CD4-positive, alpha-beta T cell (primary cell): ENCODE measurements at regions not wholly inside any gene's neighbourhood (a gene's known extent, or its start where the extent isn't known, plus 50 kb on each side); places are given as distances from the start of the nearest gene placed in this dataset.

ENCODE experiments used
- ATAC-seq: fragments of 200-7000 bp; cut with Tn5 transposase; one replicate; pipeline ENCODE4 v1.10.0; 2022; ENCODE audit warnings: mild to moderate bottlenecking; ENCODE audit not compliant: poor library complexity
- CTCF ChIA-PET: fragments of 350-600 bp; sonication (Branson Sonifier 250); formaldehyde crosslinking; loops from one replicate; lab custom pipeline; 2021; ENCODE audit warnings: antibody characterized with exemption, inconsistent platforms; lab: Charles Lee
- POLR2A ChIA-PET: fragments of 350-600 bp; sonication (Branson Sonifier 250); formaldehyde crosslinking; loops from one replicate; lab custom pipeline; 2021; ENCODE audit warnings: antibody characterized with exemption, inconsistent platforms; lab: Charles Lee
- DNase-seq, 14 experiments: peaks; one replicate each; pipeline ENCODE4 v3.0.0-alpha.2; 2013 to 2020; ENCODE audit warnings: mixed read lengths in 2 of 14
- H3K27ac ChIP-seq, 2 donors: one replicate each; pipeline versions ENCODE4 v1.5.1 to v1.7.0; 2013; ENCODE audit warnings: low read length in 2 of 2, low read depth in 1 of 2, mild to moderate bottlenecking in 1 of 2
- H3K27me3 ChIP-seq, 2 experiments: 1 replicate in 1 of 2; 2 replicates in 1 of 2; pipeline versions ENCODE4 v1.6.1 to v1.7.0; 2013; ENCODE audit warnings: low read length in 2 of 2, control low read depth in 1 of 2, mild to moderate bottlenecking in 1 of 2, moderate library complexity in 1 of 2; ENCODE audit not compliant: insufficient read depth in 2 of 2, control insufficient read depth in 1 of 2
- H3K36me3 ChIP-seq: one replicate; pipeline ENCODE4 v1.6.1; 2013; ENCODE audit warnings: low read length, control low read depth; ENCODE audit not compliant: insufficient read depth
- H3K4me1 ChIP-seq: one replicate; pipeline ENCODE4 v1.6.1; 2013; ENCODE audit warnings: low read length, control low read depth; ENCODE audit not compliant: insufficient read depth
- H3K4me3 ChIP-seq: one replicate; pipeline ENCODE4 v1.5.1; 2013; ENCODE audit warnings: mild to moderate bottlenecking, low read length, moderate library complexity
- H3K9me3 ChIP-seq, 2 experiments: 1 replicate in 1 of 2; 2 replicates in 1 of 2; pipeline versions ENCODE4 v1.6.1 to v1.7.0; 2013; ENCODE audit warnings: low read length in 2 of 2, mild to moderate bottlenecking in 2 of 2, control low read depth in 1 of 2, moderate library complexity in 1 of 2; ENCODE audit not compliant: control insufficient read depth in 1 of 2, insufficient read depth in 1 of 2
- H3K27ac Mint-ChIP-seq: one replicate; pipeline ENCODE4 v1.8.0; 2020; ENCODE audit warnings: mixed read lengths
- H3K27me3 Mint-ChIP-seq: one replicate; pipeline ENCODE4 v1.8.0; 2021; ENCODE audit warnings: mixed read lengths
- H3K36me3 Mint-ChIP-seq: one replicate; pipeline ENCODE4 v1.8.0; 2021; ENCODE audit warnings: low read depth, mixed read lengths
- H3K4me1 Mint-ChIP-seq: one replicate; pipeline ENCODE4 v1.8.0; 2021; ENCODE audit warnings: low read depth, mixed read lengths
- H3K4me3 Mint-ChIP-seq: one replicate; pipeline ENCODE4 v1.8.0; 2020; ENCODE audit warnings: mild to moderate bottlenecking, mixed read lengths
- H3K9me3 Mint-ChIP-seq: one replicate; pipeline ENCODE4 v1.8.0; 2020; ENCODE audit warnings: mixed read lengths
- CTCF ChIP-seq: fragments of 200-600 bp; IDR thresholded peaks from one replicate; pipeline ENCODE4 v1.8.0; 2022; ENCODE audit warnings: antibody characterized with exemption, mild to moderate bottlenecking
- intact Hi-C, 2 experiments: fragments of 100-400 bp; cut with DNase I in 1 of 2; cut with micrococcal nuclease in 1 of 2; formaldehyde crosslinking; loops; one replicate each; pipeline versions ENCODE4 v1.15.1 to v1.9.0; 2023 to 2025; cut with DNase I, micrococcal nuclease

GRCh38 chr15:100723315-100723801 lies 121.0 kb downstream of the ASB7 start:
- ChIA-PET CTCF (no interaction called here), POLR2A (no interaction called here)
- H3K4me1 ChIP-seq, result no peaks in the 10 kb centered on the region
- Mint-ChIP-seq H3K9me3 (no peaks in the 10 kb centered on the region), H3K4me3 (no peak overlapping the region), H3K36me3 (no peaks in the 10 kb centered on the region), H3K4me1 (no peaks in the 10 kb centered on the region), H3K27me3 (peaks cover 9% of the 10 kb centered on the region), H3K27ac (no peak overlapping the region)
- no peak overlapping the region for H3K4me3 ChIP-seq
- H3K27ac ChIP-seq, result no peak overlapping the region
- no peaks in the 10 kb centered on the region for H3K36me3 ChIP-seq
- DNase-seq (no peak), ATAC-seq (no peak)
- TF ChIP-seq CTCF, result no peak
- no peaks in the 10 kb centered on the region for H3K9me3 ChIP-seq
- intact Hi-C loops, result no loop called here
- H3K27me3 ChIP-seq, result peaks cover 0 to 4% of the 10 kb centered on the region in 2 experiments

- TF ChIP-seq CTCF, result no peak
- peaks cover 5% of the 10 kb centered on the region for H3K27me3 Mint-ChIP-seq
- Histone ChIP-seq H3K9me3 (no peaks in the 10 kb centered on the region), H3K27ac (no peak overlapping the region), H3K27me3 (peaks cover 0 to 4% of the 10 kb centered on the region in 2 experiments), H3K4me1 (no peaks in the 10 kb centered on the region), H3K36me3 (no peaks in the 10 kb centered on the region), H3K4me3 (no peak overlapping the region)
- intact Hi-C loops, result no loop called here
- H3K9me3 Mint-ChIP-seq, result no peaks in the 10 kb centered on the region
- H3K27ac Mint-ChIP-seq, result no peak overlapping the region
- H3K4me3 Mint-ChIP-seq, result no peak overlapping the region
- DNase-seq (no peak), ATAC-seq (no peak)
- no peaks in the 10 kb centered on the region for H3K36me3 Mint-ChIP-seq
- POLR2A ChIA-PET, result no interaction called here
- CTCF ChIA-PET, result no interaction called here
- H3K4me1 Mint-ChIP-seq, result no peaks in the 10 kb centered on the region
These were observed 123.0 kb downstream of the ASB7 start for GRCh38 chr15:100725121-100726069.

GRCh38 chr15:100726070-100726420 lies 123.7 kb downstream of the ASB7 start:
- Histone ChIP-seq H3K4me1 (no peaks in the 10 kb centered on the region), H3K36me3 (no peaks in the 10 kb centered on the region), H3K4me3 (no peak overlapping the region), H3K9me3 (no peaks in the 10 kb centered on the region), H3K27ac (no peak overlapping the region), H3K27me3 (peaks cover 0 to 4% of the 10 kb centered on the region in 2 experiments)
- Mint-ChIP-seq H3K9me3 (no peaks in the 10 kb centered on the region), H3K27ac (no peak overlapping the region), H3K4me3 (no peak overlapping the region), H3K36me3 (no peaks in the 10 kb centered on the region), H3K27me3 (peaks cover 5% of the 10 kb centered on the region), H3K4me1 (no peaks in the 10 kb centered on the region)
- CTCF ChIA-PET, result no interaction called here
- no peak for ATAC-seq
- no peak for TF ChIP-seq CTCF
- DNase-seq, result no peak
- POLR2A ChIA-PET, result no interaction called here
- intact Hi-C loops, result no loop called here
